ENCODE measurements at regions not wholly inside any gene's neighbourhood (a gene's known extent, or its start where the extent isn't known, plus 50 kb on each side); places are given as distances from the start of the nearest gene placed in this dataset.

- TF ChIP-seq CTCF (IDR thresholded peaks at IDR 0.05; ENCODE audit: insufficient read depth, low read depth, low read length): no peak
- no peak for TF ChIP-seq EZH2 (IDR thresholded peaks at IDR 0.05; ENCODE audit: insufficient read depth, low read length)
Measured at GRCh38 chr18:47453038-47453437, 201.6 kb upstream of the SKOR2 start.

All from astrocyte (in vitro differentiated cells and primary cell).